HUDEP-2 (cell line): ENCODE measurements at regions not wholly inside any gene's neighbourhood (a gene's known extent, or its start where the extent isn't known, plus 50 kb on each side); places are given as distances from the start of the nearest gene placed in this dataset.

Experiments
- DNase-seq, 76 experiments: peaks; one replicate each; lab custom pipeline; 2025; ENCODE audit not compliant: unreplicated experiment in 76 of 76; lab: John Stamatoyannopoulos, UW

DNA sequence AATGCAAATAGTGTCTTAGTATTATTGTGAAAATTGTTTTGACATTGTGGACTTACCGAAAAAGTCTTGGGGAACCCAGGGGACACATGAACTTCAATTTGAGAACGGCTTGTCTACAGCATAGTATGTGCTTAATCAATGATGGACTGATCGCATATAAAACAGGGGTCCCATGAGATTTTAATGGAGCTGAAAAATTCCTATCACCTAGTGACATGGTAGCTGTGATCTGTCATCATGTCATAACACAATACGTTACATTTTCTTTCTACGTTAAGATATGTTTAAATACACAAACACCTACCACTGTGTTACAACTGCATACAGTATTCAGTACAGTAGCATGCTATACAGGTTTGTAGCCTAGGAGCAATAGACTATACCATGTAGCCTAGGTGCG, 153.3 kb upstream of the FOXD3 start:
- no peak for DNase-seq

DNA sequence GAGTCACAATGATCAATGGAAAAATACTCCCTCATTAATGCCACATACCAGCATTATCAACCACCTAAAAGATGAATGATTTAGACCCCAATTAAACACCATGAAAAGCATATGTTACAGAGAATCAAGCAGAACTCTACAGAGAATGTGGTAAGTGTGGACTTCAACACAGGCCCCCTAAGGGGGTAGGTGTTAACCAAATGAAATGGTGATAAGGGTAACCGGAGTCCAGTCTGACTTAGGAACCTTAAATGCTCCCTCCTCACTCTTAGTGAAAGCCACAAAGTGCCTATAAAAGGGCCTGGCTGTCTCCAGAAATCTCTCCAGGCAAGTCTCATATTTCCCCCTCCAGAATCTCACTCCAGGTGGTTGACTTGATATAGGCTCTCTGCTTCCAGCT, 149.2 kb upstream of the FOXD3 start:
- DNase-seq: no peak

GRCh38 chr1:63189677-63190076, 132.7 kb upstream of the FOXD3 start:
- no peak for DNase-seq

DNA sequence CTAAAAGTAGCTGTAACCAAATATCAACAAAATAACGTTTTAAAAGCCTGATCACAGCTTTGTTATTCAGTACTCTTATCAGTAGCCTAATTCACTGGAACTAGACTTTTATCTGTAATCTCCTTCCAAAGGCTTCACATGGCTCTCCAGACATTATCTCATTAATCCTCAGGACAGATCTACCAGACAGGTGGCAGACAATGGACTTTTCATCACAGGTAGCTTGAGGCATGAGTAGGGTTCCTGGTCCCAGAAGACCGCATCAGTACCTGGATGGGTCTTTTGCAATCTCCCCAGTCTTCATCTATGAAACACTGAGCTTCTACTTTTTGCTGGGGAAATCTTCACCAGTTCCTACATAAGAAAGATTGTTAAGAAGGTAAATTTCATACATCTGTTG, 132.2 kb upstream of the FOXD3 start:
- no peak for DNase-seq

DNA sequence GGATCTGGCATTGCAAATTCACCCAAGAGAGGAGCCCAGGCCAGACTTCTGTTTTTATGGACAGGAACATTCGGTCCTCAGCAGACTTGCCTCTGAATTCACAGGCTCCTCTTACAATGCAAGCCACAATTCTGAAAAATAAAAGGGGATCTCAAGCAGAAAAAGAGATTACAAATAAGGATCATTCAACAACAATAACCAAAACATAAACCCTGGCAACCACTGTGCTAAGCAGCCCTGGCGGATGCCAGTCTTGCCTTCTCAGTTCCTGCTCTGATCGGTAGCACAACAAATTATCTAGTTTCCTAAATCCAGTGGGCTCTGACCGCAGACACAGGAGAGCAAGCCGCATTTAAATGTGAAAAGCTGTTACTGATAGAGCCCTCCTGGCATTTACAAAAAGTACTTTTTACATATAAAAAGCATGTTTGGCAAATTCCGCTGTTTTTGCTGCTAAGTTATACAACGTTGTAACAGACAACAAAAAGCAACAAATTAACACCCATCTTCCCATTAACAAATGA, 123.4 kb upstream of the FOXD3 start:
- no peak for DNase-seq

DNA sequence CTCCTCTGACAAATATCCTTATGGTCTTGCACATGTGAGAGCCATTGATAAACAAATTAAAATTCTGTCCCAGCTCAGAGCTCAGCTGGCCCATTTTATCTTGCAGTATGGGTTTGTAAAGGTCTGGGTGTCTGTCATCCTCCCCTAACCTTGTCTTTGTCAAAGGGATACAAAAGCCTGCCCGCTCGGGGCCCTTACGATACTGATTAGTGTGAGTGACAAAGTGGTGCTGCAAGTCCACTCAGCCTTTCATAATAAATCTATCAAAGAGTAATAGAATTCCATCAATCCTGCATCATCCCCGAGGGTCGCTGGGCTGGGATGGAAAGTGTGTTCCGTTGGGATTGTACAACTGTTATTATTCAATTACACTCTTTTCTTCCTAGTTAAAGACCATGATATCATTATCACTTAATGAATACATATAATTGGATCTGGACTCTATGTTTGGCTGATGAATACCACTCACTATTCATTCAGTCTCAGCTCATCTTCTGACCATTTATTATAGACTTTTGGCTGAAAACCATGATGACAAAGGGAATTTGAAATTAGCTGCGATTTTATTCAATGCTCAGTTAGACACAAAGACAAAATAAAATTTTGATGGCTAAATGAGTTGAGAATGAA, 122.5 kb upstream of the FOXD3 start:
- DNase-seq: no peak

DNA sequence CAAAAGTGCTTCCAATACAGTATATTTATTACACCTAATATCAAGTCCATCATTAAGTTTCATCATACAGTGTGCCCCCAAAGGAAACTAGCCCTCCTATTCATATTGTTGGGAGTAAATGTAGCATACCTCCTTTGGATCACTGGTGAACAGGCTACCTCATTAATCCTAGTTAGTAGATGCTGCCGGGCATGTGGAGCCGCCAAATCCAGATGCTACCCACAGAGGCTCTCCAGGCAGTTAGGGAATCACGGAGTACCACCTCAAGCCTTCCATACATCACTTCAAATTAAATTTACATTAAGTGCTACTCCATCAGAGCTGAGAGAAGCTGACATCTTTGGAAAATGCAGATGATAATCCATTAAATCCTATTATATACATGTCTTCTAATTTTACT, 121.7 kb upstream of the FOXD3 start:
- no peak for DNase-seq

- DNase-seq: no peak
Observed at GRCh38 chr1:63203641-63204040, 118.7 kb upstream of the FOXD3 start.

- no peak for DNase-seq
Observed at GRCh38 chr1:63205776-63206175, 116.6 kb upstream of the FOXD3 start.

DNA sequence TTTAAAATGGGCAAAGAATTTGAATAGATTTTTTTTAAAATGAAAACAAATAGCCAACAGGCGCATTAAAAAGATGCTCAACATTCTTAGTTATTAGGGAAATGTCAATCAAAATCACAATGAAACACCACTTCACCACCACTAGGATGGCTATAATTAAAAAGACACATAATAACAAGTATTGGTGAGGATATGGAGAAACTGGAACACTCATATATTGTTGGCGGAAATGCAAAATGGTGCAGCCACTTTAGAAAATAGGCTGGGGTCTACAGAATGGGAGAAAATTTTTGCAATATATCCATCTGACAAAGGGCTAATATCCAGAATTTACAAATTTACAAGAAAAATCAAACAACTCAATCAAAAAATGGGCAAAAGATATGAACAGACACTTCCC, 107.8 kb upstream of the FOXD3 start:
- DNase-seq: no peak

DNA sequence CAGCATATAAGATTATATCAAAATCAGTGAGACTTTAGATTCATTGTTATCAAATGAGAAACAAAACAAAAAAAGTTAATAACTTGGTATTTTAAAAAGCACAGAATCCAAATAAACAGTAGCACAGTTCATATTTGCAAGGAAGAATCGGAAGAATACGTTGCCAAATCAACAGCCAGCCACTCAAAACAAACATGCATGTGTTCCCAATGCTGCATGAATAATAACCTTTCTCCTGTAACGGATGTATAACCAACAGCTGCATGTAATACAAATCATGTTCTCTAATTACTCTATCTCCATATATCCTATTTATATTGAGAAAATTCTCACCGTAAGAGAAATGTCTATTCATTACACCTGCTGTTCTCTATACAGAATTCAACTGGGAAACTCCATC, 98.9 kb upstream of the FOXD3 start:
- DNase-seq: no peak

DNA sequence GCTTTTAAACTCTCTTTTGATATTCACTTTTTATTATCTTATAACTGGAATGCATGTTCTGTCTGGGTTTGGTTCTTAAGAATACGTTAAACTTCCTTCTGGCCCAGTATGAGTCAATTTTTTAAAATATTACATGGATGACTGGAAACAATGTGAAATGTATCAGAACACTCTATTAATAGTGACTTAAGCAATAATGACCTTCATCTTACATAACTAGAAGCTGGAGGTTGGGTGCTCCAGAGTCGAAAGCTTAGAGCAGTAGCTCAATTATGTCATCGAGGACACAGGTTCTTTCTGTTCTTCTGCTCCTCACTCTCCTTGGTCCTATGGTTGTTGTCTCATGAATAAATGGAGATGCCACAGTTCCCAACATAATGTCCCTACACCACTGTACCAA, 91.6 kb upstream of the FOXD3 start:
- DNase-seq: no peak

DNA sequence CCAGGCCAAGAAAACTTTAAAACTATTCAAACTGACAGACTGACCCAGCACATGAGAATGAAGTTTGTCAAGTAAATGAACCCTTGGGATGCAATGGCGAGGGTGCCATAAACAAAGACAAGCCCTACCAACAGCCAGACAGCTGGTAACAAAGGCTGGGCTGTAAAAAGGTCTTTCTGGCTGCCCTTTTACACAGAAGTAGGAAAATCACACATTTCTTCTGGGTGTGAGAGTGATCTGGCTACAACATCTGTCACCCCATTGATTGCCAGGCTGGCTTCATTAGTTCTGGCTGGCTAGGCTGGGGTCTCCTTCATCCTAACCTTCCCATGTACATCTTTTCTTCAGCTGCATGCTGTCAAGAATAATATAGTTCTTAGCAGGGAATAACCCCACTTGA, 83.6 kb upstream of the FOXD3 start:
- DNase-seq: no peak

- no peak for DNase-seq
Observed at GRCh38 chr1:63245186-63245585, 77.2 kb upstream of the FOXD3 start.

- DNase-seq: no peak
Observed at GRCh38 chr1:63248216-63248615, 74.2 kb upstream of the FOXD3 start.

GRCh38 chr1:63255153-63255552, 67.2 kb upstream of the FOXD3 start:
- no peak for DNase-seq

- DNase-seq: no peak
Observed at GRCh38 chr1:63261736-63262458, 60.5 kb upstream of the FOXD3 start.

DNA sequence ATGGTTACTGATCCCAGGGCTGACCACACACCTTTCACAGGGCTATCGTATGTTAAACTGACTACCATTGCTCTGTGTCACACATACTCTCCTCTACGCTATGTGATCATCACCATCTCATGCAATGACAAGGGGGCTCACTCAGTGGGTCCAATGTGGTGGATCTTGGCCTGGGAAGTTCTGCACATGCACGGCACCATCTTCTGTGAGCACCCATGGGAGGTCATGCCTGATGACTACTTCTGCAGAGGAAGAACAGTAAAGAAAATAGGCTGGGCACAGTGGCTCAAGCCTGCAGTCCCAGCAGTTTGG, 60.0 kb upstream of the FOXD3 start:
- no peak for DNase-seq

DNA sequence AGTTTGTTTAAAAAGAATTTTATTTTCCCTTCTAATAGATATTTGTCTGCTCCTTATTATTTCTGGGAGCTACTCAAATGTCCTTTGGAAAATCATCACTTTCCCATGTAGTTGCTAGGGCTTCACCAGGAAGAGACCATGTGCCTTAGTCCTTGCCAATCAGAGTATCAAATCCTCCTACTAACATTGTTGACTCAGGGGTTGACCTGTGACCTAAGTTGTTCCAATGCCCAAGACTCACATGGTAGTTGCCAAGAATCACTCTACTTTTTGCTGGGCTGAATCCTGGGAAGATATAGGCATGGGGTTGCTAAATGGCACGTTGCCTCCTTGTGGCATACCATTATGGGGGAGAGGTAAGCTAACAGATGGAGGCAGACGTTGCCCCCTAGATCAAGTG, 58.2 kb upstream of the FOXD3 start:
- no peak for DNase-seq

GRCh38 chr1:63266857-63267256, 55.5 kb upstream of the FOXD3 start:
- no peak for DNase-seq

DNA sequence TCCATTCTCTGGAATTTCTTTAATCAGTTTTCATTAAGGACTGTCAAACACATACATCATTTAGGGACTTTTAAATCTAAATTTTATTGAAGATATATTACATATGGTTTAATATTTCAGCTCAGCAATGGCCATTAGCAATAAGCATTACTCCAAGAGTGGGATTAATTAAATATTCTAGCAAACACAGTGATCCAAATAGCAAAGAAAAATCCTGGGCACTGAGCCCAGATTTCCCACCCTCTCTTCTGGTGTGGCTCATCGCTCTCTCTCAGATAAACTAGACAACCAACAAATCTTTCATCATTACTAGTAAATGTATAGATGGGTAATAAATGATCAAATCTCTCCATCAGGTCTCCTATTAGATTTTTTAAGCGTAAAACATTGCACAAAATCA, 53.5 kb upstream of the FOXD3 start:
- no peak for DNase-seq

DNA sequence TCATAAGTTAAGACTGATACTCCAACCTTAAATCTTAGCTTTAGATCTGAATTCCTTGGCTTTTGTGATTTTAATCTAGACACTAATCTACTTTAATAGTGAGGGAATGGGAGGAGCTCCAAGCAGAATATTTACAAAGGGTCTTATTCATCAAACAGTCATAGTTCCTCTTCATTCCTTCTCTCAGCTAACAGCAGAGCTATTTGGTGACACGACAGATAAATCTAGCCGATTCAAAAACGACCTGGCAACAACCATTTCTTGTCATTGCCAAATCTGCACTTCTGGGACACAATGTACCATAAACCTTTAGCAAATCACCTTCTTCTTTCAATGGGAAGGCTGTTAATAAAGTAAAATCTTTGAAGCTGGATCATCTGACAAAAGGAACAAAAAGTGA, 52.8 kb upstream of the FOXD3 start:
- DNase-seq: no peak
